Sigmoid colon (tissue), 3 donors: ENCODE measurements at regions not wholly inside any gene's neighbourhood (a gene's known extent, or its start where the extent isn't known, plus 50 kb on each side); places are given as distances from the start of the nearest gene placed in this dataset.

Experiments used
- CTCF ChIP-seq, 4 experiments: fragments of 450-650 bp in 3 of 4; fragments of 200-600 bp in 1 of 4; IDR thresholded peaks; one replicate each; pipeline ENCODE4 v1.5.1; 2016 to 2019; ENCODE audit warnings: antibody characterized with exemption in 4 of 4, mild to moderate bottlenecking in 3 of 4, moderate library complexity in 2 of 4
- POLR2A ChIP-seq, 2 donors: fragments of 450-650 bp; IDR thresholded peaks; one replicate each; pipeline ENCODE4 v1.6.1; 2016; ENCODE audit warnings: antibody characterized with exemption in 2 of 2, mild to moderate bottlenecking in 2 of 2, moderate library complexity in 2 of 2

GRCh38 chr5:56606192-56606591 lies 209.2 kb upstream of the MAP3K1 start:
- no peak for TF ChIP-seq POLR2A (IDR thresholded peaks at IDR 0.05)
- TF ChIP-seq CTCF (IDR thresholded peaks at IDR 0.05) = no peak
